ENCODE measurements at regions not wholly inside any gene's neighbourhood (a gene's known extent, or its start where the extent isn't known, plus 50 kb on each side); places are given as distances from the start of the nearest gene placed in this dataset.
A peak's percentile ranks its signal among the peaks of the same experiment; 100 is the strongest.

GRCh38 chr4:75244325-75244724 is 269.9 kb downstream of the RCHY1 start:
- Histone ChIP-seq H4K20me1 (ENCODE audit: low read depth) (no peaks in the 10 kb centered on the region), H3K9ac (no peak overlapping the region)
- peaks cover 5% of the 10 kb centered on the region for H3K9me3 Mint-ChIP-seq

GRCh38 chr4:75243570-75243969 is 270.6 kb downstream of the RCHY1 start:
- Mint-ChIP-seq H3K4me3 (no peak overlapping the region), H3K27me3 (ENCODE audit: insufficient read depth, low read depth) (peaks cover 3% of the 10 kb centered on the region), H3K4me1 (peaks cover 10% of the 10 kb centered on the region), H3K27ac (no peak overlapping the region), H3K9me3 (peaks cover 11% of the 10 kb centered on the region), H3K36me3 (no peaks in the 10 kb centered on the region)
- TF ChIP-seq EZH2 (IDR thresholded peaks at IDR 0.05) (no peak), CTCF (IDR thresholded peaks at IDR 0.05) (no peak), EZH2phosphoT487 (IDR thresholded peaks at IDR 0.05) (no peak)
- no peaks in the 10 kb centered on the region for H3K79me2 ChIP-seq (ENCODE audit: low read depth)
- no peak for DNase-seq (ENCODE audit: low spot score)
- no peaks in the 10 kb centered on the region for H3K27me3 ChIP-seq
- H3K4me2 ChIP-seq, result no peak overlapping the region
- no peaks in the 10 kb centered on the region for H3K36me3 ChIP-seq
- no peak overlapping the region for H3K4me3 ChIP-seq
- H3F3A ChIP-seq (ENCODE audit: low read depth), result no peaks in the 10 kb centered on the region
- peak overlapping the region; percentile 76 for H2AFZ ChIP-seq (replicated peaks)
- H3K4me1 ChIP-seq, result no peaks in the 10 kb centered on the region
- H3K9me3 ChIP-seq (ENCODE audit: low read depth), result no peaks in the 10 kb centered on the region
- no peak overlapping the region for H3K9ac ChIP-seq
- no peak overlapping the region for H3K27ac ChIP-seq
- H4K20me1 ChIP-seq (ENCODE audit: low read depth), result no peaks in the 10 kb centered on the region

More at GRCh38 chr4:75244325-75244724, 269.9 kb downstream of the RCHY1 start:
- Histone ChIP-seq H3K4me1 (no peaks in the 10 kb centered on the region), H2AFZ (replicated peaks) (no peak overlapping the region), H3K9me3 (ENCODE audit: low read depth) (no peaks in the 10 kb centered on the region), H3K4me2 (no peak overlapping the region), H3K27me3 (no peaks in the 10 kb centered on the region), H3K27ac (no peak overlapping the region), H3K79me2 (ENCODE audit: low read depth) (no peaks in the 10 kb centered on the region), H3K4me3 (no peak overlapping the region), H3F3A (ENCODE audit: low read depth) (no peaks in the 10 kb centered on the region), H3K36me3 (no peaks in the 10 kb centered on the region)
- H3K27ac Mint-ChIP-seq, result no peak overlapping the region
- peaks cover 3% of the 10 kb centered on the region for H3K27me3 Mint-ChIP-seq (ENCODE audit: insufficient read depth, low read depth)
- no peak for DNase-seq (ENCODE audit: low spot score)
- no peak overlapping the region for H3K4me3 Mint-ChIP-seq
- H3K4me1 Mint-ChIP-seq, result peaks cover 15% of the 10 kb centered on the region
- H3K36me3 Mint-ChIP-seq, result no peaks in the 10 kb centered on the region
- TF ChIP-seq EZH2phosphoT487 (IDR thresholded peaks at IDR 0.05) (no peak), CTCF (IDR thresholded peaks at IDR 0.05) (no peak), EZH2 (IDR thresholded peaks at IDR 0.05) (no peak)

GRCh38 chr4:75235359-75235951 is 278.7 kb downstream of the RCHY1 start:
- H3K4me1 Mint-ChIP-seq, result peaks cover 8% of the 10 kb centered on the region
- no peak for DNase-seq (ENCODE audit: low spot score)
- H3K27me3 Mint-ChIP-seq (ENCODE audit: insufficient read depth, low read depth), result peaks cover 3% of the 10 kb centered on the region
- H3K9me3 ChIP-seq (ENCODE audit: low read depth), result no peaks in the 10 kb centered on the region
- peaks cover 10% of the 10 kb centered on the region for H3K9me3 Mint-ChIP-seq
- no peaks in the 10 kb centered on the region for H3K27me3 ChIP-seq
- H3K4me1 ChIP-seq, result no peaks in the 10 kb centered on the region
- no peaks in the 10 kb centered on the region for H3K36me3 Mint-ChIP-seq
- no peak overlapping the region for H3K4me3 Mint-ChIP-seq
- H3K79me2 ChIP-seq (ENCODE audit: low read depth), result no peaks in the 10 kb centered on the region
- H3F3A ChIP-seq (ENCODE audit: low read depth), result no peaks in the 10 kb centered on the region
- no peak overlapping the region for H3K9ac ChIP-seq
- no peak overlapping the region for H2AFZ ChIP-seq (replicated peaks)
- H3K27ac Mint-ChIP-seq, result no peak overlapping the region
- no peak overlapping the region for H3K4me2 ChIP-seq
- H3K36me3 ChIP-seq, result no peaks in the 10 kb centered on the region
- H3K27ac ChIP-seq, result no peak overlapping the region
- H3K4me3 ChIP-seq, result no peak overlapping the region
- H4K20me1 ChIP-seq (ENCODE audit: low read depth), result no peaks in the 10 kb centered on the region
- TF ChIP-seq CTCF (IDR thresholded peaks at IDR 0.05) (no peak), EZH2 (IDR thresholded peaks at IDR 0.05) (no peak), EZH2phosphoT487 (IDR thresholded peaks at IDR 0.05) (no peak)
